ENCODE measurements at regions not wholly inside any gene's neighbourhood (a gene's known extent, or its start where the extent isn't known, plus 50 kb on each side); places are given as distances from the start of the nearest gene placed in this dataset.
"Not testable (repeated sequence)": the region's sequence is repeated elsewhere in the genome, so short reads cannot be mapped to it uniquely, and the experiment has no call there.

GRCh38 chr7:6929588-6929987, 103.5 kb upstream of the CCZ1B start:
- in situ Hi-C loops (cut with HindIII; ENCODE audit: low sequenced_read_pairs); H3K4me3 ChIP-seq (ENCODE audit: low read depth, low read length); DNase-seq (ENCODE audit: low read depth): not testable (repeated sequence)

- DNase-seq (ENCODE audit: low read depth); H3K4me3 ChIP-seq (ENCODE audit: low read depth, low read length); in situ Hi-C loops (cut with HindIII; ENCODE audit: low sequenced_read_pairs): not testable (repeated sequence)
Observed at GRCh38 chr7:6930081-6930635, 104.1 kb upstream of the CCZ1B start.

- DNase-seq (ENCODE audit: low read depth); in situ Hi-C loops (cut with HindIII; ENCODE audit: low sequenced_read_pairs); H3K4me3 ChIP-seq (ENCODE audit: low read depth, low read length): not testable (repeated sequence)
- peak; percentile 8 for TF ChIP-seq CTCF (IDR thresholded peaks at IDR 0.05; ENCODE audit: low read depth, low read length, missing control alignments)
Observed at GRCh38 chr7:6930787-6931186, 104.7 kb upstream of the CCZ1B start.

- DNase-seq (ENCODE audit: low read depth), result not testable (repeated sequence)
Observed at GRCh38 chr7:6931456-6931855, 105.4 kb upstream of the CCZ1B start.

GRCh38 chr7:6933954-6934632, 108.0 kb upstream of the CCZ1B start:
- H3K4me3 ChIP-seq (ENCODE audit: low read depth, low read length); in situ Hi-C loops (cut with HindIII; ENCODE audit: low sequenced_read_pairs); DNase-seq (ENCODE audit: low read depth): not testable (repeated sequence)

More at GRCh38 chr7:6931456-6931855, 105.4 kb upstream of the CCZ1B start:
- H3K4me3 ChIP-seq (ENCODE audit: low read depth, low read length); in situ Hi-C loops (cut with HindIII; ENCODE audit: low sequenced_read_pairs): not testable (repeated sequence)

- no peak for TF ChIP-seq CTCF (IDR thresholded peaks at IDR 0.05; ENCODE audit: low read depth, low read length, missing control alignments)
- DNase-seq (ENCODE audit: low read depth), result no peak
- in situ Hi-C loops (cut with HindIII; ENCODE audit: low sequenced_read_pairs), result no loop called here
- H3K4me3 ChIP-seq (ENCODE audit: low read depth, low read length), result no peak overlapping the region
Observed at GRCh38 chr7:6934981-6935380, 108.9 kb upstream of the CCZ1B start.

GRCh38 chr7:6936626-6937025, 110.6 kb upstream of the CCZ1B start:
- DNase-seq (ENCODE audit: low read depth); in situ Hi-C loops (cut with HindIII; ENCODE audit: low sequenced_read_pairs); H3K4me3 ChIP-seq (ENCODE audit: low read depth, low read length): not testable (repeated sequence)

- H3K4me3 ChIP-seq (ENCODE audit: low read depth, low read length); DNase-seq (ENCODE audit: low read depth); in situ Hi-C loops (cut with HindIII; ENCODE audit: low sequenced_read_pairs): not testable (repeated sequence)
Observed at GRCh38 chr7:6937746-6938145, 111.7 kb upstream of the CCZ1B start.

- DNase-seq (ENCODE audit: low read depth); H3K4me3 ChIP-seq (ENCODE audit: low read depth, low read length); in situ Hi-C loops (cut with HindIII; ENCODE audit: low sequenced_read_pairs): not testable (repeated sequence)
- TF ChIP-seq CTCF (IDR thresholded peaks at IDR 0.05; ENCODE audit: low read depth, low read length, missing control alignments), result peak; percentile 36
Observed at GRCh38 chr7:6938284-6938683, 112.2 kb upstream of the CCZ1B start.

GRCh38 chr7:6939126-6939525, 113.1 kb upstream of the CCZ1B start:
- DNase-seq (ENCODE audit: low read depth); in situ Hi-C loops (cut with HindIII; ENCODE audit: low sequenced_read_pairs); H3K4me3 ChIP-seq (ENCODE audit: low read depth, low read length): not testable (repeated sequence)

GRCh38 chr7:6939896-6940295, 113.8 kb upstream of the CCZ1B start:
- H3K4me3 ChIP-seq (ENCODE audit: low read depth, low read length); in situ Hi-C loops (cut with HindIII; ENCODE audit: low sequenced_read_pairs); DNase-seq (ENCODE audit: low read depth): not testable (repeated sequence)

- DNase-seq (ENCODE audit: low read depth); in situ Hi-C loops (cut with HindIII; ENCODE audit: low sequenced_read_pairs): not testable (repeated sequence)
Observed at GRCh38 chr7:6946873-6947272, 120.8 kb upstream of the CCZ1B start.

GRCh38 chr7:6950231-6950630, 124.2 kb upstream of the CCZ1B start:
- in situ Hi-C loops (cut with HindIII; ENCODE audit: low sequenced_read_pairs); DNase-seq (ENCODE audit: low read depth); H3K4me3 ChIP-seq (ENCODE audit: low read depth, low read length): not testable (repeated sequence)

More at GRCh38 chr7:6946873-6947272, 120.8 kb upstream of the CCZ1B start:
- not testable (repeated sequence) for H3K4me3 ChIP-seq (ENCODE audit: low read depth, low read length)

- H3K4me3 ChIP-seq (ENCODE audit: low read depth, low read length); in situ Hi-C loops (cut with HindIII; ENCODE audit: low sequenced_read_pairs); DNase-seq (ENCODE audit: low read depth): not testable (repeated sequence)
Observed at GRCh38 chr7:6951553-6951952, 125.5 kb upstream of the CCZ1B start.

All from astrocyte of the cerebellum (primary cell).